D341Med (cell line): ENCODE measurements at regions not wholly inside any gene's neighbourhood (a gene's known extent, or its start where the extent isn't known, plus 50 kb on each side); places are given as distances from the start of the nearest gene placed in this dataset.
A peak's percentile ranks its signal among the peaks of the same experiment; 100 is the strongest.
"Not testable (repeated sequence)": the region's sequence is repeated elsewhere in the genome, so short reads cannot be mapped to it uniquely, and the experiment has no call there.

Experiments
- DNase-seq: peaks from one replicate; pipeline ENCODE4 v3.0.0; 2012; ENCODE audit warnings: low spot score

- DNase-seq, result no peak
Observed at GRCh38 chr9:25913806-25914205, 235.6 kb upstream of the TUSC1 start.

GRCh38 chr9:25904701-25905100 lies 226.5 kb upstream of the TUSC1 start:
- no peak for DNase-seq

DNA sequence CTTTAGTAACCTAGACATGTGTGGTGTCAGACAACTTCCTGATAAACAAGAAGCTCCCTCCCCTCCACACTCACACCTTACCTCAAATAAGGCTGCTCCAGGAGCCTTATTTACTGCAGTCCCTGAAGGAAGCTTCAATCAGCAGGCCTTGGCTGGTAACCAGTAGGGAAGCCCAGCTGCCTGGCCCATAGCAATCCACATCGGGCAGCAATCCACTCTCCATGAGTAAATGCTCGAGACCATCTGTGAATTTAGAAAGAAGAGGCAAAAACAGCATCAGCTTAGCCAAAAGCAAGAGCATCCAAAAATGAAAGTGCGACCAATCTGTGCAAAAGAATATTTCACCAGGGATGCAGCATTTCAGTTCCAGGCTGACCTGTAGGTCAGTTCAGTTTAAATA lies 213.3 kb upstream of the TUSC1 start:
- no peak for DNase-seq

DNA sequence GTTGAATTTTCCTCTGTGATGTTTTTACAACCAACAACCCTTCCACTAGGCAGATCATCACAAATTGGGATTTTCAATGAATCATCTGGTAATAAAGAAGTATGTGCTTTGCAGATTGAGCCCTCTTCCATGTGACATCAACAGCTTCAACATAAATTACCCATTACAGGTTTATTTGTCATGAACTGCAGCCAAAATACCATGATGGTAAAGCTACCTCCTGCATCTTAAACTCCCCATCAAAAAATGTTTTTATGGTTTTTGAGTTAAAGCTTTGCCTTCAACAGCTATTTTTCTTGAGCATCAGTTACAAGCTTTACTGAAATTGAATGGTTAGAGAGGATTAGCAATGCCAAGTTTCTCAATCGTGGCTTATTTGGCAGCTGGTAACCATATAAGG lies 211.4 kb upstream of the TUSC1 start:
- no peak for DNase-seq

DNA sequence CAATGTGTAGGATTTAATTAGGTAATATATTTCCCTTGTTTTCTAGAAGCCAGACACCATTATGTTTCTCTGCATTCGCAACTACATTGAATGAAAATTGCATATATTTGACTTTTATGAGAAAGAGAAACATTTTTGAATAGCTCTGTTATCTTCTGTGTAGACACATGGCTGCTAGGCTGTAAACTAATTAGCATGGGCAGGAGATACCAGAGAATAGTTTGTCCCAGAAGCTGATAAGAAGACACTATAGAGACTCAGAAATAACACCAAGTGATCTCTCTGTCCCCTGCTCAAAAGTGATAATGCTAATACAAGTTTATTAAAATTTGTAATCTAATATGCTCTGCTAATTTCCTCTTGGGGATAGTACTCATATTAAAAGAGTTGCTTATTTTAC lies 198.0 kb upstream of the TUSC1 start:
- no peak for DNase-seq

- DNase-seq, result no peak
Observed at GRCh38 chr9:25864509-25864908, 186.3 kb upstream of the TUSC1 start.

DNA sequence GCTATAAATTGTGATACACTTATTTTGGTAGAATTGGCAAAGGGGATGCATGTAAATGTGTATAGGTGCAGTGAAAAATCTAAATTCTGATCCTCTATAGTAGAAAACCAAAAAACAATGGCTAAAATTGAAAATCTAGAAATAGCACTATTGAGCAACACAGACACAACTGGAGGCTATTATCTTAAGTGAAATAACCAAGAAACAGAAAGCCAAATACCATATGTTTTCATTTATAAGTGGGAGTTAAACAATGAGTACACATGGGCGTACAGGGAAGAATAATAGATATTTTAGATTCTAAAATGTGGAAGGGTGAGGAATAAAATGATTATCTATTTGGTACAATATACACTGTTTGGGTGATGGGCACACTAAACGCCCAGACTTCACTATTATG lies 183.2 kb upstream of the TUSC1 start:
- DNase-seq, result no peak

DNA sequence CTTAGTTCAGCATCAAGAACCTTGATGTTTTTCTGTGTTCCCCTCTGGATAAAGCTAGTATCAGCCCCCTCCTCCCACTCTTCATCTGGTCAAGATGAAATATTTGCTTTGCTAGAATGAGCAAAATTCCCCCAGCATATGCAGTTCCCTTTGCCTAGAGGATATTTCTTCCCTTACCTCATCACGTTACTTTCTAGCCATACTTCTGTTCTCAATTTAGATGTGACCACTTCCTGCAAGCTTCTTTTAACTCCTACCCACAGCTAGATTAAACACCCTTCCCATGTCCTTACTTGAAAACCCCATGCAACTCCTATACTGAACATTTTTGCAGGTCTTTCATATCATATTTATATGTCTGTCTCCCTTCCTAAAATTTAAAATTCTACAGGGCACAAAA lies 178.9 kb upstream of the TUSC1 start:
- no peak for DNase-seq

GRCh38 chr9:25850803-25851202 lies 172.6 kb upstream of the TUSC1 start:
- no peak for DNase-seq

DNA sequence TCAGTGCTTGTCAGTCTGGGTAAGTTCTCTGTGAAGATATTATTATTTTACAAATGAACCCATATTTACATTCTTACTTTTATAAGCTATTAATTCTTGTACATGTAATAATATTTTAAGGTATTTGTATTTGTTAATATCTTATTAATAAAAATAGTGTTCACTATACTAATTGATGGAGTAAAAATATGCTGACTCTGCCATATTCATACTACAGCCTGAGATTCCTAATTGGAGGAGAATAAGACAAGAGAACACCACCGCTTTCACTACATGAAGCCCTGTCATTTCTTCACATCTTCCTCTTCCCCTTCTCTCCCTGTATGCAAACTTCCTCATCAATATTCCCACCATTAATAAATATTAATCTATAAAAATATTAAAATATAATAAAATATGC lies 167.6 kb upstream of the TUSC1 start:
- DNase-seq, result no peak

DNA sequence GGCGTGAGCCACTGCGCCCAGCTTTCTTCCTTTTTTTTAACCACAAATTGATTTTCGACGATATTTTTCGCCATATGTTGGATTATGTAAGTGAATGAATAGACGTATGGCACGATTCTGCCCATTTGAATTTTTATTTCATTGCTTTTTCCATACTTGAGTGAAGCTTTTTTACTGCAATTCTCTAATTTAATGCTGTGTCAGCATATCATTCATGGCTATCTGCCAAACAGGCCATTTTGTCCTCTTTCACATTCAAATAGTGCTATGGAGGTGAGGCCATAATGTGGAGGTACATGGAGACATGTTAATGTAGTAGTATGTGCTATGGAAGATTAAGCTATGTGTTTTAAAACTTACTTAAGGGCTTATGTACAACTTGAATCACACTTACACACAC lies 152.1 kb upstream of the TUSC1 start:
- no peak for DNase-seq

- no peak for DNase-seq
Observed at GRCh38 chr9:25827626-25828025, 149.4 kb upstream of the TUSC1 start.

DNA sequence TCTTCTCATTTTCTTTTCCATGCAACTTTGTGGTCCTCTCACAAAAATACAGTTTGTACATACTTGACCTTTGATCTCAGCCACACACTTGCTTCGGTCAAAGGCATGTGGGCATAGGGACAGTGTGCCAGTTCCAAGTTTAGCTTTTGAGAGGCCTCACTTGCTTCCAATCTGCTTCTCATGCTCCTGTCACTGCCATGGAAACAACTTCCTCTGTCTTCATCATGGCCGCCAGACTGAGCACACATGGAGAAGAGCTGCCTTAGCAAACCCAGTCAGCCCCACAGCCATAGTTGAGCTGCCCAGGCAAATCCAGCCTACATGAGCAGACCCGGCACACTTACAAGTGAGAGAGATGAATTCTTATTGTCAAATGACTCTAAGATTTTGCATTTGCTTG lies 138.2 kb upstream of the TUSC1 start:
- DNase-seq, result peak; percentile 6

DNA sequence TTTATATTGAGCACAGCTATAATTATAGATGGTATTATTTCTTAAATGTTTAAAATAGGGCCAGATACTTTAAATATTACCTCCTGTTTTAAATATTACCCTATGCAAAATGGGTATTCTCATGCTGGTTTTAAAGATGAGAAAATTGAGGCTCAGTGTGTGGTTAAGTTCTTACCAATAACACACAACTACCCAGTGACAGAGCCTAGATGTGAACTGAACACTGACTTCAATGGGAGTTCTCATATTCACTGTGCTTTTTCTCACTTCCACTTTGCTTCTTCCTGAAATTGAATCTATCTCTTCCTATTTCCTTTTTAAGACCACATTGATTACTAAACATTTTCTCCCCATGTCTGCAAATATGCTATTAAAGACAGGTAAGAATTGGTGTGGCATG lies 135.8 kb upstream of the TUSC1 start:
- DNase-seq, result no peak

GRCh38 chr9:25813478-25813877 lies 135.2 kb upstream of the TUSC1 start:
- no peak for DNase-seq

GRCh38 chr9:25808554-25808953 lies 130.3 kb upstream of the TUSC1 start:
- DNase-seq, result no peak

DNA sequence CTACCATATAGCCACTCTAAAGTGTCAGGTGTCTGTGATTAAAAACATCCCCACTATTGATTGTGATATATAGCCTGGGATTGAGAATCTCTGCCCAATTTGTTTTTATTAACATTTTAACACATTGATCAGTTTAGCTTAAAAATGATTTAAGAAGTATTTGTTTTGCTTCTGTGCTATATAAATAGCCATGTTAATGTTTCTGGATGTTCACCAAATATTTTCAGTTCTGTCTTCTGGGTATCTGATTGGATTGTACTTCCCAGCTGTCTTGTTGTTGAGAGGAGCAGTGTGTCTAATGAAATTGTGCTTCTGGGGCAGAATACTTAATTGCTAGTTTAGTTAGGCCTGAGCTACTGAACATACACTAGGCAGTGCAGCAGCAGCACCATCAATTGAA lies 126.6 kb upstream of the TUSC1 start:
- DNase-seq, result no peak

GRCh38 chr9:25801989-25802388 lies 123.7 kb upstream of the TUSC1 start:
- DNase-seq, result not testable (repeated sequence)

- DNase-seq, result no peak
Observed at GRCh38 chr9:25773805-25774204, 95.6 kb upstream of the TUSC1 start.

- DNase-seq, result no peak
Observed at GRCh38 chr9:25755951-25756350, 77.7 kb upstream of the TUSC1 start.

DNA sequence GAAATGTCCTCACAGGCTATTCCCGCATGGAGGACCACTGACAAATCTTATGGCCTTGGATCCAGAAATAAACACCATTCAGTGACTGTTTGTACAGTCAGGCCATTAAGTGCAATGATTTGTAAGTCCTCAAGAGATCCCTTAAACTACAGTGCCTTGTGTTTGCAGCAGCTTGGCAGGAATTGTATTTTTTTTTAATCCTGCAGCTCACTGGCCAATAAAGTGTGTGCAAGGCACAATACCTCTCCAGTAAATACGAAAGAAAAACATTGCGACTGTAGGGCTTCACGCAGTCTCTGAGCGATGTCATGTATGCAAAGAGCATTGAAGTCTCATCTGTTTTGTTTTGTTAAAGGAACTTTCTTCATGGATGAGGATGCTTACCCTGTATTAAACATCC lies 74.2 kb upstream of the TUSC1 start:
- DNase-seq, result no peak

- DNase-seq, result no peak
Observed at GRCh38 chr9:25742256-25742655, 64.0 kb upstream of the TUSC1 start.

GRCh38 chr9:25733336-25733982 lies 55.2 kb upstream of the TUSC1 start:
- DNase-seq, result no peak

- DNase-seq, result not testable (repeated sequence)
Observed at GRCh38 chr9:25731895-25732794, 53.9 kb upstream of the TUSC1 start.
